Ovary (tissue), 3 donors: ENCODE measurements at regions not wholly inside any gene's neighbourhood (a gene's known extent, or its start where the extent isn't known, plus 50 kb on each side); places are given as distances from the start of the nearest gene placed in this dataset.

Experiments used
- CTCF ChIP-seq, 3 donors: fragments of 450-650 bp in 2 of 3; fragments of 200-600 bp in 1 of 3; IDR thresholded peaks; one replicate each; pipeline versions ENCODE4 v1.5.1 to v1.8.0; 2016 to 2022; ENCODE audit warnings: antibody characterized with exemption in 3 of 3, mild to moderate bottlenecking in 1 of 3
- POLR2A ChIP-seq: fragments of 450-650 bp; IDR thresholded peaks from one replicate; pipeline ENCODE4 v1.6.1; 2017; ENCODE audit warnings: antibody characterized with exemption, mild to moderate bottlenecking, moderate library complexity
- donor health status: DM: no; HTN: no; CAD: no.

GRCh38 chr11:11740073-11740702 lies 101.6 kb upstream of the USP47 start:
- TF ChIP-seq POLR2A (no peak), CTCF (IDR thresholded peaks at IDR 0.05) (no peak)
